ENCODE measurements at regions not wholly inside any gene's neighbourhood (a gene's known extent, or its start where the extent isn't known, plus 50 kb on each side); places are given as distances from the start of the nearest gene placed in this dataset.

- Histone ChIP-seq H3K27ac (ENCODE audit: low read depth, low read length) (no peak overlapping the region), H3K4me3 (ENCODE audit: low read depth, low read length) (no peak overlapping the region), H3K9me3 (ENCODE audit: control insufficient read depth, insufficient read depth, low read length) (no peaks in the 10 kb centered on the region), H3K4me1 (ENCODE audit: control insufficient read depth, insufficient read depth, low read length) (peaks cover 34% of the 10 kb centered on the region), H3K36me3 (ENCODE audit: control insufficient read depth, insufficient read depth, low read length) (no peaks in the 10 kb centered on the region), H3K27me3 (ENCODE audit: control insufficient read depth, insufficient read depth, low read length) (no peaks in the 10 kb centered on the region)
- DNase-seq (ENCODE audit: low read depth in 4 of 6, low spot score in 6 of 6), result no peak
- 99% methylated on average over 5 of the region's 8 CpGs for WGBS (ENCODE audit: insufficient coverage)
Measured at GRCh38 chr7:125661-126060, 66.7 kb upstream of the FAM20C start.

- H3K36me3 ChIP-seq (ENCODE audit: control insufficient read depth, insufficient read depth, low read length), result no peaks in the 10 kb centered on the region
- peaks cover 34% of the 10 kb centered on the region for H3K4me1 ChIP-seq (ENCODE audit: control insufficient read depth, insufficient read depth, low read length)
- DNase-seq (ENCODE audit: low read depth in 4 of 6, low spot score in 6 of 6), result no peak
- WGBS (ENCODE audit: insufficient coverage), result 83% methylated on average over 1 of the region's 3 CpGs
- no peaks in the 10 kb centered on the region for H3K27me3 ChIP-seq (ENCODE audit: control insufficient read depth, insufficient read depth, low read length)
- no peak overlapping the region for H3K4me3 ChIP-seq (ENCODE audit: low read depth, low read length)
- H3K9me3 ChIP-seq (ENCODE audit: control insufficient read depth, insufficient read depth, low read length), result no peaks in the 10 kb centered on the region
- H3K27ac ChIP-seq (ENCODE audit: low read depth, low read length), result no peak overlapping the region
Measured at GRCh38 chr7:126368-126767, 66.0 kb upstream of the FAM20C start.

- Histone ChIP-seq H3K27ac (ENCODE audit: low read depth, low read length) (no peak overlapping the region), H3K4me3 (ENCODE audit: low read depth, low read length) (no peak overlapping the region), H3K36me3 (ENCODE audit: control insufficient read depth, insufficient read depth, low read length) (no peaks in the 10 kb centered on the region), H3K4me1 (ENCODE audit: control insufficient read depth, insufficient read depth, low read length) (peaks cover 41% of the 10 kb centered on the region), H3K9me3 (ENCODE audit: control insufficient read depth, insufficient read depth, low read length) (no peaks in the 10 kb centered on the region), H3K27me3 (ENCODE audit: control insufficient read depth, insufficient read depth, low read length) (no peaks in the 10 kb centered on the region)
- WGBS (ENCODE audit: insufficient coverage), result 97% methylated on average over 12 of the region's 14 CpGs
- no peak for DNase-seq (ENCODE audit: low read depth in 4 of 6, low spot score in 6 of 6)
Measured at GRCh38 chr7:127064-127598, 65.2 kb upstream of the FAM20C start.

- H3K4me1 ChIP-seq (ENCODE audit: control insufficient read depth, insufficient read depth, low read length), result peaks cover 41% of the 10 kb centered on the region
- no peaks in the 10 kb centered on the region for H3K9me3 ChIP-seq (ENCODE audit: control insufficient read depth, insufficient read depth, low read length)
- H3K4me3 ChIP-seq (ENCODE audit: low read depth, low read length), result no peak overlapping the region
Measured at GRCh38 chr7:128171-129080, 63.9 kb upstream of the FAM20C start.

GRCh38 chr7:129366-130221 is 62.8 kb upstream of the FAM20C start:
- H3K4me3 ChIP-seq (ENCODE audit: low read depth, low read length), result no peak overlapping the region
- 32% methylated on average over 19 of the region's 22 CpGs for WGBS (ENCODE audit: insufficient coverage)
- no peaks in the 10 kb centered on the region for H3K9me3 ChIP-seq (ENCODE audit: control insufficient read depth, insufficient read depth, low read length)
- H3K27ac ChIP-seq (ENCODE audit: low read depth, low read length), result no peak overlapping the region
- H3K36me3 ChIP-seq (ENCODE audit: control insufficient read depth, insufficient read depth, low read length), result no peaks in the 10 kb centered on the region
- peak in 2 of 6 donors; percentile 72 to 90 for DNase-seq (ENCODE audit: low read depth in 4 of 6, low spot score in 6 of 6)
- H3K4me1 ChIP-seq (ENCODE audit: control insufficient read depth, insufficient read depth, low read length), result peaks cover 34% of the 10 kb centered on the region
- no peaks in the 10 kb centered on the region for H3K27me3 ChIP-seq (ENCODE audit: control insufficient read depth, insufficient read depth, low read length)

More at GRCh38 chr7:128171-129080, 63.9 kb upstream of the FAM20C start:
- Histone ChIP-seq H3K27me3 (ENCODE audit: control insufficient read depth, insufficient read depth, low read length) (no peaks in the 10 kb centered on the region), H3K36me3 (ENCODE audit: control insufficient read depth, insufficient read depth, low read length) (no peaks in the 10 kb centered on the region), H3K27ac (ENCODE audit: low read depth, low read length) (no peak overlapping the region)
- 89% methylated on average over 21 of the region's 23 CpGs for WGBS (ENCODE audit: insufficient coverage)
- no peak for DNase-seq (ENCODE audit: low read depth in 4 of 6, low spot score in 6 of 6)

GRCh38 chr7:130222-130572 is 62.2 kb upstream of the FAM20C start:
- Histone ChIP-seq H3K27ac (ENCODE audit: low read depth, low read length) (no peak overlapping the region), H3K4me3 (ENCODE audit: low read depth, low read length) (no peak overlapping the region), H3K36me3 (ENCODE audit: control insufficient read depth, insufficient read depth, low read length) (no peaks in the 10 kb centered on the region), H3K27me3 (ENCODE audit: control insufficient read depth, insufficient read depth, low read length) (no peaks in the 10 kb centered on the region), H3K9me3 (ENCODE audit: control insufficient read depth, insufficient read depth, low read length) (no peaks in the 10 kb centered on the region), H3K4me1 (ENCODE audit: control insufficient read depth, insufficient read depth, low read length) (peaks cover 31% of the 10 kb centered on the region)
- 76% methylated on average over 4 of the region's 7 CpGs for WGBS (ENCODE audit: insufficient coverage)
- DNase-seq (ENCODE audit: low read depth in 4 of 6, low spot score in 6 of 6), result no peak

- DNase-seq (ENCODE audit: low read depth in 4 of 6, low spot score in 6 of 6), result peak in 1 of 6 donors; percentile 45
- H3K4me3 ChIP-seq (ENCODE audit: low read depth, low read length), result no peak overlapping the region
Measured at GRCh38 chr7:130875-131780, 61.2 kb upstream of the FAM20C start.

GRCh38 chr7:131781-132482 is 60.4 kb upstream of the FAM20C start:
- Histone ChIP-seq H3K36me3 (ENCODE audit: control insufficient read depth, insufficient read depth, low read length) (no peaks in the 10 kb centered on the region), H3K9me3 (ENCODE audit: control insufficient read depth, insufficient read depth, low read length) (no peaks in the 10 kb centered on the region), H3K27ac (ENCODE audit: low read depth, low read length) (no peak overlapping the region), H3K4me1 (ENCODE audit: control insufficient read depth, insufficient read depth, low read length) (peaks cover 31% of the 10 kb centered on the region), H3K27me3 (ENCODE audit: control insufficient read depth, insufficient read depth, low read length) (no peaks in the 10 kb centered on the region), H3K4me3 (ENCODE audit: low read depth, low read length) (no peak overlapping the region)
- peak in 2 of 6 donors; percentile 35 to 62 for DNase-seq (ENCODE audit: low read depth in 4 of 6, low spot score in 6 of 6)
- WGBS (ENCODE audit: insufficient coverage), result 52% methylated on average over 17 of the region's 21 CpGs

More at GRCh38 chr7:130875-131780, 61.2 kb upstream of the FAM20C start:
- no peaks in the 10 kb centered on the region for H3K36me3 ChIP-seq (ENCODE audit: control insufficient read depth, insufficient read depth, low read length)
- peaks cover 31% of the 10 kb centered on the region for H3K4me1 ChIP-seq (ENCODE audit: control insufficient read depth, insufficient read depth, low read length)
- no peaks in the 10 kb centered on the region for H3K9me3 ChIP-seq (ENCODE audit: control insufficient read depth, insufficient read depth, low read length)
- no peaks in the 10 kb centered on the region for H3K27me3 ChIP-seq (ENCODE audit: control insufficient read depth, insufficient read depth, low read length)
- H3K27ac ChIP-seq (ENCODE audit: low read depth, low read length), result no peak overlapping the region
- 58% methylated on average over 18 of the region's 19 CpGs for whole genome bisulfite sequencing (ENCODE audit: insufficient coverage)
